ENCODE measurements at regions not wholly inside any gene's neighbourhood (a gene's known extent, or its start where the extent isn't known, plus 50 kb on each side); places are given as distances from the start of the nearest gene placed in this dataset.
A peak's percentile ranks its signal among the peaks of the same experiment; 100 is the strongest.

GRCh38 chr9:78566521-78566920 is 269.6 kb downstream of the PSAT1 start:
- H3K27me3 ChIP-seq (replicated peaks): no peaks in the 10 kb centered on the region
- H3K4me3 ChIP-seq (ENCODE audit: low read depth, low read length): no peak overlapping the region
- TF ChIP-seq CTCF (IDR thresholded peaks at IDR 0.05; ENCODE audit: low read depth, low read length, missing control alignments): no peak
- no peaks in the 10 kb centered on the region for H3K36me3 ChIP-seq (replicated peaks)
- no peak overlapping the region for H3K27ac ChIP-seq
- in situ Hi-C loops (cut with HindIII; ENCODE audit: low pct_ligation_motif_present, low sequenced_read_pairs): no loop called here
- DNase-seq: no peak

- in situ Hi-C loops (cut with HindIII; ENCODE audit: low pct_ligation_motif_present, low sequenced_read_pairs): no loop called here
- H3K27ac ChIP-seq: no peak overlapping the region
- no peak for TF ChIP-seq CTCF (IDR thresholded peaks at IDR 0.05; ENCODE audit: low read depth, low read length, missing control alignments)
- no peaks in the 10 kb centered on the region for H3K36me3 ChIP-seq (replicated peaks)
- H3K27me3 ChIP-seq (replicated peaks): no peaks in the 10 kb centered on the region
- peak; percentile 72 for DNase-seq
- no peak overlapping the region for H3K4me3 ChIP-seq (ENCODE audit: low read depth, low read length)
Observed at GRCh38 chr9:78566948-78567675, 270.2 kb downstream of the PSAT1 start.

GRCh38 chr9:78567693-78568092 is 270.8 kb downstream of the PSAT1 start:
- H3K36me3 ChIP-seq (replicated peaks): no peaks in the 10 kb centered on the region
- no peak for TF ChIP-seq CTCF (IDR thresholded peaks at IDR 0.05; ENCODE audit: low read depth, low read length, missing control alignments)
- peak; percentile 12 for DNase-seq
- no peak overlapping the region for H3K27ac ChIP-seq
- no peaks in the 10 kb centered on the region for H3K27me3 ChIP-seq (replicated peaks)
- no peak overlapping the region for H3K4me3 ChIP-seq (ENCODE audit: low read depth, low read length)
- in situ Hi-C loops (cut with HindIII; ENCODE audit: low pct_ligation_motif_present, low sequenced_read_pairs): no loop called here

GRCh38 chr9:78568774-78569173 is 271.8 kb downstream of the PSAT1 start:
- Histone ChIP-seq H3K4me3 (ENCODE audit: low read depth, low read length) (no peak overlapping the region), H3K27ac (no peak overlapping the region), H3K27me3 (replicated peaks) (no peaks in the 10 kb centered on the region), H3K36me3 (replicated peaks) (no peaks in the 10 kb centered on the region)
- DNase-seq: no peak
- in situ Hi-C loops (cut with HindIII; ENCODE audit: low pct_ligation_motif_present, low sequenced_read_pairs): no loop called here
- no peak for TF ChIP-seq CTCF (IDR thresholded peaks at IDR 0.05; ENCODE audit: low read depth, low read length, missing control alignments)

- no peak for TF ChIP-seq CTCF (IDR thresholded peaks at IDR 0.05; ENCODE audit: low read depth, low read length, missing control alignments)
- H3K27me3 ChIP-seq (replicated peaks): no peaks in the 10 kb centered on the region
- DNase-seq: no peak
- no peak overlapping the region for H3K27ac ChIP-seq
- in situ Hi-C loops (cut with HindIII; ENCODE audit: low pct_ligation_motif_present, low sequenced_read_pairs): no loop called here
- H3K4me3 ChIP-seq (ENCODE audit: low read depth, low read length): no peak overlapping the region
- H3K36me3 ChIP-seq (replicated peaks): no peaks in the 10 kb centered on the region
Observed at GRCh38 chr9:78572266-78572665, 275.3 kb downstream of the PSAT1 start.

GRCh38 chr9:78573205-78573604 is 276.3 kb downstream of the PSAT1 start:
- Histone ChIP-seq H3K27ac (no peak overlapping the region), H3K4me3 (ENCODE audit: low read depth, low read length) (no peak overlapping the region), H3K36me3 (replicated peaks) (no peaks in the 10 kb centered on the region), H3K27me3 (replicated peaks) (no peaks in the 10 kb centered on the region)
- TF ChIP-seq CTCF (IDR thresholded peaks at IDR 0.05; ENCODE audit: low read depth, low read length, missing control alignments): no peak
- no peak for DNase-seq
- in situ Hi-C loops (cut with HindIII; ENCODE audit: low pct_ligation_motif_present, low sequenced_read_pairs): no loop called here
